Fibroblast of lung (primary cell): ENCODE measurements at regions not wholly inside any gene's neighbourhood (a gene's known extent, or its start where the extent isn't known, plus 50 kb on each side); places are given as distances from the start of the nearest gene placed in this dataset.

Source experiments
- DNase-seq, 2 donors: peaks; one replicate each; pipeline versions ENCODE4 v3.0.0 to v3.0.0-alpha.2; 2010; ENCODE audit warnings: low read depth in 2 of 2
- H2AFZ ChIP-seq: 2 replicates; pipeline ENCODE4 v1.5.1; 2012; ENCODE audit warnings: low read length, control low read depth, inconsistent platforms
- H3K27ac ChIP-seq: 2 replicates; pipeline ENCODE4 v1.5.1; 2011; ENCODE audit warnings: low read length, control low read depth; ENCODE audit not compliant: insufficient read depth
- H3K27me3 ChIP-seq: 2 replicates; pipeline ENCODE4 v1.5.1; 2011; ENCODE audit warnings: mild to moderate bottlenecking, low read length; ENCODE audit not compliant: control insufficient read depth, insufficient read depth
- H3K36me3 ChIP-seq: 2 replicates; pipeline ENCODE4 v1.5.1; 2011; ENCODE audit warnings: low read length; ENCODE audit not compliant: control insufficient read depth, insufficient read depth
- H3K4me1 ChIP-seq: 2 replicates; pipeline ENCODE4 v1.5.1; 2011; ENCODE audit warnings: low read length; ENCODE audit not compliant: control insufficient read depth, insufficient read depth; ENCODE audit errors: extremely low read depth
- H3K4me2 ChIP-seq: 2 replicates; pipeline ENCODE4 v1.5.1; 2011; ENCODE audit warnings: low read length, control low read depth; ENCODE audit not compliant: insufficient read depth; ENCODE audit errors: extremely low read depth
- H3K4me3 ChIP-seq, 4 experiments: fragments of 200-600 bp in 1 of 4; sonication (generic) in 1 of 4; replicated peaks in 1 of 4; 2 replicates each; pipeline ENCODE4 v1.5.1; 2011 to 2016; ENCODE audit warnings: low read length in 4 of 4, low read depth in 3 of 4, mild to moderate bottlenecking in 3 of 4, control low read depth in 2 of 4, inconsistent platforms in 1 of 4, mixed read lengths in 1 of 4; ENCODE audit not compliant: insufficient read depth in 1 of 4; ENCODE audit errors: control extremely low read depth in 1 of 4
- H3K79me2 ChIP-seq: 2 replicates; pipeline ENCODE4 v1.5.1; 2012; ENCODE audit warnings: mild to moderate bottlenecking, low read length, inconsistent platforms; ENCODE audit not compliant: control insufficient read depth, insufficient read depth
- H3K9ac ChIP-seq: 2 replicates; pipeline ENCODE4 v1.5.1; 2011; ENCODE audit warnings: mild to moderate bottlenecking, low read length, control low read depth; ENCODE audit not compliant: insufficient read depth
- H3K9me3 ChIP-seq: 2 replicates; pipeline ENCODE4 v1.5.1; 2012; ENCODE audit warnings: low read depth, low read length; ENCODE audit not compliant: control insufficient read depth, insufficient read depth
- H4K20me1 ChIP-seq: 2 replicates; pipeline ENCODE4 v1.5.1; 2011; ENCODE audit warnings: low read length; ENCODE audit not compliant: control insufficient read depth, insufficient read depth; ENCODE audit errors: extremely low read depth
- CTCF ChIP-seq, 2 donors: IDR thresholded peaks in 1 of 2; conservative IDR thresholded peaks in 1 of 2; 1 replicate in 1 of 2; 2 replicates in 1 of 2; pipeline ENCODE4 v1.5.1; 2011 to 2012; ENCODE audit warnings: low read length in 2 of 2, control low read depth in 1 of 2, inconsistent platforms in 1 of 2, low read depth in 1 of 2, mild to moderate bottlenecking in 1 of 2
- EZH2 ChIP-seq: IDR thresholded peaks from 2 replicates; pipeline ENCODE4 v1.5.1; 2012; ENCODE audit warnings: low read length, control low read depth, mild to moderate bottlenecking; ENCODE audit errors: missing control alignments

GRCh38 chr6:125486881-125487280 lies 185.1 kb upstream of the HDDC2 start:
- Histone ChIP-seq H3K9ac (no peak overlapping the region), H3K27me3 (no peaks in the 10 kb centered on the region), H3K4me2 (no peak overlapping the region), H2AFZ (no peak overlapping the region), H4K20me1 (no peaks in the 10 kb centered on the region), H3K36me3 (no peaks in the 10 kb centered on the region), H3K4me3 (no peak overlapping the region), H3K4me1 (no peaks in the 10 kb centered on the region), H3K9me3 (no peaks in the 10 kb centered on the region), H3K27ac (no peak overlapping the region), H3K79me2 (no peaks in the 10 kb centered on the region)
- DNase-seq, result no peak
- TF ChIP-seq EZH2 (no peak), CTCF (conservative IDR thresholded peaks at IDR 0.05 in 1 of 2, IDR thresholded peaks at IDR 0.05 in 1 of 2; ENCODE audit: low read depth in 1 of 2, low read length in 2 of 2) (no peak)

GRCh38 chr6:125489579-125490285 lies 188.0 kb upstream of the HDDC2 start:
- TF ChIP-seq EZH2 (no peak), CTCF (conservative IDR thresholded peaks at IDR 0.05 in 1 of 2, IDR thresholded peaks at IDR 0.05 in 1 of 2; ENCODE audit: low read depth in 1 of 2, low read length in 2 of 2) (no peak)
- H3K27me3 ChIP-seq, result no peaks in the 10 kb centered on the region
- no peak overlapping the region for H2AFZ ChIP-seq
- H3K9ac ChIP-seq, result no peak overlapping the region
- DNase-seq, result no peak
- H3K27ac ChIP-seq, result no peak overlapping the region
- no peak overlapping the region for H3K4me3 ChIP-seq
- H4K20me1 ChIP-seq, result no peaks in the 10 kb centered on the region
- no peaks in the 10 kb centered on the region for H3K79me2 ChIP-seq
- no peaks in the 10 kb centered on the region for H3K36me3 ChIP-seq
- H3K9me3 ChIP-seq, result no peaks in the 10 kb centered on the region
- no peak overlapping the region for H3K4me2 ChIP-seq
- no peaks in the 10 kb centered on the region for H3K4me1 ChIP-seq

GRCh38 chr6:125491860-125492618 lies 190.3 kb upstream of the HDDC2 start:
- Histone ChIP-seq H3K4me3 (no peak overlapping the region), H3K4me2 (no peak overlapping the region), H2AFZ (no peak overlapping the region), H3K9ac (no peak overlapping the region), H3K27me3 (no peaks in the 10 kb centered on the region), H3K9me3 (no peaks in the 10 kb centered on the region), H4K20me1 (no peaks in the 10 kb centered on the region), H3K27ac (no peak overlapping the region), H3K79me2 (no peaks in the 10 kb centered on the region), H3K4me1 (no peaks in the 10 kb centered on the region), H3K36me3 (no peaks in the 10 kb centered on the region)
- no peak for DNase-seq
- no peak for TF ChIP-seq EZH2
- TF ChIP-seq CTCF (conservative IDR thresholded peaks at IDR 0.05 in 1 of 2, IDR thresholded peaks at IDR 0.05 in 1 of 2; ENCODE audit: low read depth in 1 of 2, low read length in 2 of 2), result no peak
